Suppressor macrophage treated with lipopolysaccharide for 1 hour (primary cell): ENCODE measurements at regions not wholly inside any gene's neighbourhood (a gene's known extent, or its start where the extent isn't known, plus 50 kb on each side); places are given as distances from the start of the nearest gene placed in this dataset.

Source experiments
- DNase-seq, 3 donors: peaks; one replicate each; pipeline ENCODE4 v3.0.0-alpha.2; 2020 to 2022

GRCh38 chr17:69908626-69909368 is 166.2 kb upstream of the KCNJ16 start:
- no peak for DNase-seq

- DNase-seq, result no peak
These were observed 165.6 kb upstream of the KCNJ16 start for GRCh38 chr17:69909389-69909788.

GRCh38 chr17:69912805-69913204 is 162.2 kb upstream of the KCNJ16 start:
- DNase-seq, result no peak

GRCh38 chr17:69913216-69913615 is 161.8 kb upstream of the KCNJ16 start:
- DNase-seq, result no peak

GRCh38 chr17:69913616-69914015 is 161.4 kb upstream of the KCNJ16 start:
- no peak for DNase-seq

GRCh38 chr17:69914520-69914919 is 160.5 kb upstream of the KCNJ16 start:
- no peak for DNase-seq

- no peak for DNase-seq
These were observed 158.3 kb upstream of the KCNJ16 start for GRCh38 chr17:69916761-69917160.

GRCh38 chr17:69918164-69918563 is 156.9 kb upstream of the KCNJ16 start:
- no peak for DNase-seq

- no peak for DNase-seq
These were observed 155.2 kb upstream of the KCNJ16 start for GRCh38 chr17:69919789-69920188.

- DNase-seq, result no peak
These were observed 154.0 kb upstream of the KCNJ16 start for GRCh38 chr17:69921046-69921445.

- DNase-seq, result no peak
These were observed 146.4 kb upstream of the KCNJ16 start for GRCh38 chr17:69928611-69929010.

- DNase-seq, result no peak
These were observed 138.0 kb upstream of the KCNJ16 start for GRCh38 chr17:69936996-69937395.

GRCh38 chr17:69943058-69943457 is 132.0 kb upstream of the KCNJ16 start:
- no peak for DNase-seq

- DNase-seq, result no peak
These were observed 130.6 kb upstream of the KCNJ16 start for GRCh38 chr17:69944406-69944805.

- DNase-seq, result no peak
These were observed 129.3 kb upstream of the KCNJ16 start for GRCh38 chr17:69945698-69946185.

GRCh38 chr17:69947027-69947759 is 127.8 kb upstream of the KCNJ16 start:
- no peak for DNase-seq

GRCh38 chr17:69948406-69948805 is 126.6 kb upstream of the KCNJ16 start:
- no peak for DNase-seq

GRCh38 chr17:69949496-69949895 is 125.5 kb upstream of the KCNJ16 start:
- DNase-seq, result no peak

GRCh38 chr17:69949973-69950695 is 124.9 kb upstream of the KCNJ16 start:
- no peak for DNase-seq

- DNase-seq, result no peak
These were observed 124.2 kb upstream of the KCNJ16 start for GRCh38 chr17:69950701-69951418.

GRCh38 chr17:69954241-69954925 is 120.6 kb upstream of the KCNJ16 start:
- no peak for DNase-seq

- DNase-seq, result no peak
These were observed 117.0 kb upstream of the KCNJ16 start for GRCh38 chr17:69958063-69958462.
